Endothelial cell of umbilical vein (primary cell): ENCODE measurements at regions not wholly inside any gene's neighbourhood (a gene's known extent, or its start where the extent isn't known, plus 50 kb on each side); places are given as distances from the start of the nearest gene placed in this dataset.

Experiments used
- BruUV-seq: library from RNA; stranded (reverse); fragments of 400-500 nt; replicated peaks from 2 replicates; lab custom pipeline; 2021; lab: Mats Ljungman, UMichigan
- CTCF ChIA-PET: fragments of 300-600, 350-600 bp; sonication (Branson Sonifier 250); formaldehyde crosslinking; loops from one replicate; lab custom pipeline; 2021; ENCODE audit warnings: antibody characterized with exemption, inconsistent platforms; lab: Charles Lee
- POLR2A ChIA-PET: fragments of 300-600, 350-600 bp; sonication (Branson Sonifier 250); formaldehyde crosslinking; loops from one replicate; lab custom pipeline; 2021; ENCODE audit warnings: antibody characterized with exemption, inconsistent platforms; lab: Charles Lee
- DNase-seq: peaks from one replicate; pipeline ENCODE4 v3.0.0-alpha.2; 2011; ENCODE audit warnings: low read depth, low spot score
- FAIRE-seq: peaks from 2 replicates; lab custom pipeline; 2011; peaks lifted over from hg19 to GRCh38; lab: Jason Lieb, UNC
- H2AFZ ChIP-seq: 2 replicates; pipeline ENCODE4 v1.6.0; 2012; ENCODE audit warnings: low read depth, low read length, control low read depth, inconsistent platforms
- H3K27ac ChIP-seq: 2 replicates; pipeline ENCODE4 v1.5.1; 2011; ENCODE audit warnings: low read depth, mild to moderate bottlenecking, control low read depth, low read length, moderate library complexity; ENCODE audit not compliant: insufficient read depth
- H3K27me3 ChIP-seq, 2 experiments: 2 replicates each; pipeline versions ENCODE4 v1.6.0 to v1.6.1; 2011; ENCODE audit warnings: low read length in 2 of 2, mixed read lengths in 1 of 2; ENCODE audit not compliant: control insufficient read depth in 2 of 2, insufficient read depth in 2 of 2
- H3K36me3 ChIP-seq, 2 experiments: 2 replicates in 1 of 2; 3 replicates in 1 of 2; pipeline ENCODE4 v1.5.1; 2011; ENCODE audit warnings: low read length in 2 of 2, mild to moderate bottlenecking in 1 of 2, moderate library complexity in 1 of 2; ENCODE audit not compliant: control insufficient read depth in 2 of 2, insufficient read depth in 2 of 2; ENCODE audit errors: extremely low read depth in 1 of 2
- H3K4me1 ChIP-seq: 3 replicates; pipeline ENCODE4 v1.5.1; 2011; ENCODE audit warnings: mild to moderate bottlenecking, low read length; ENCODE audit not compliant: control insufficient read depth, insufficient read depth; ENCODE audit errors: extremely low read depth
- H3K4me2 ChIP-seq: 2 replicates; pipeline ENCODE4 v1.6.1; 2011; ENCODE audit warnings: low read length, control low read depth, mixed read lengths; ENCODE audit not compliant: insufficient read depth
- H3K4me3 ChIP-seq, 3 experiments: fragments of 200-600 bp in 1 of 3; sonication (generic), shearing (Covaris generic) in 1 of 3; replicated peaks in 1 of 3; 2 replicates each; pipeline ENCODE4 v1.5.1; 2011 to 2016; ENCODE audit warnings: control low read depth in 3 of 3, low read length in 3 of 3, mild to moderate bottlenecking in 2 of 3, inconsistent platforms in 1 of 3, low read depth in 1 of 3, moderate library complexity in 1 of 3; ENCODE audit not compliant: insufficient read depth in 1 of 3
- H3K79me2 ChIP-seq: 2 replicates; pipeline ENCODE4 v1.6.0; 2012; ENCODE audit warnings: low read length, inconsistent platforms; ENCODE audit not compliant: control insufficient read depth, insufficient read depth
- H3K9ac ChIP-seq: replicated peaks from 2 replicates; pipeline ENCODE3; 2011; ENCODE audit warnings: low read length, control low read depth; ENCODE audit not compliant: insufficient read depth; ENCODE audit errors: extremely low read depth
- H3K9me1 ChIP-seq: replicated peaks from 3 replicates; pipeline ENCODE4 v1.6.0; 2011; ENCODE audit warnings: mild to moderate bottlenecking, low read length; ENCODE audit not compliant: control insufficient read depth, insufficient read depth; ENCODE audit errors: extremely low read depth
- H3K9me3 ChIP-seq: replicated peaks from 2 replicates; pipeline ENCODE4 v1.5.1; 2012; ENCODE audit warnings: low read length, inconsistent platforms; ENCODE audit not compliant: control insufficient read depth, insufficient read depth
- H4K20me1 ChIP-seq: replicated peaks from 2 replicates; pipeline ENCODE3; 2011; ENCODE audit warnings: mild to moderate bottlenecking, low read length; ENCODE audit not compliant: control insufficient read depth, insufficient read depth; ENCODE audit errors: extremely low read depth
- EZH2 ChIP-seq: IDR thresholded peaks from 2 replicates; pipeline ENCODE4 v1.6.1; 2012; ENCODE audit warnings: borderline replicate concordance, low read depth, mild to moderate bottlenecking, moderate library complexity, low read length, inconsistent platforms; ENCODE audit not compliant: severe bottlenecking
- FOS ChIP-seq: IDR thresholded peaks from 2 replicates; pipeline ENCODE4 v1.6.1; 2011; ENCODE audit warnings: mild to moderate bottlenecking, low read length, moderate library complexity, borderline replicate concordance; ENCODE audit not compliant: insufficient read depth
- GATA2 ChIP-seq: IDR thresholded peaks from 2 replicates; pipeline ENCODE4 v1.7.0; 2011; ENCODE audit warnings: low read depth, mild to moderate bottlenecking, moderate library complexity, mixed read lengths, low read length; ENCODE audit not compliant: insufficient read length, insufficient read depth
- JUN ChIP-seq: IDR thresholded peaks from 2 replicates; pipeline ENCODE4 v1.6.1; 2011; ENCODE audit warnings: borderline replicate concordance, low read depth; ENCODE audit not compliant: insufficient read length, insufficient read depth
- MYC ChIP-seq: IDR thresholded peaks from one replicate; pipeline ENCODE4 v1.6.1; 2011; ENCODE audit warnings: mild to moderate bottlenecking, low read depth, low read length
- POLR2A ChIP-seq: IDR thresholded peaks from 2 replicates; pipeline ENCODE4 v1.6.1; 2012; ENCODE audit warnings: low read depth, mild to moderate bottlenecking, control low read depth, low read length
- POLR2AphosphoS5 ChIP-seq: IDR thresholded peaks from 2 replicates; pipeline ENCODE4 v1.6.1; 2012; ENCODE audit warnings: low read depth, mild to moderate bottlenecking, control low read depth, low read length, moderate library complexity; ENCODE audit not compliant: insufficient read depth
- dilution Hi-C: fragments of 300-500 bp; cut with MboI; formaldehyde crosslinking; loops from one replicate; pipeline ENCODE4 v1.15.0; 2019; ENCODE audit warnings: low sequenced_read_pairs; ENCODE audit not compliant: extremely low pct_ligation_motif_present
- intact Hi-C: fragments of 100-400 bp; cut with micrococcal nuclease; formaldehyde crosslinking; loops from one replicate; pipeline ENCODE4 v1.10.0; 2022
- TF ChIP-seq, protein P1 (sequence below): IDR thresholded peaks from 2 replicates; pipeline ENCODE4 v1.6.1; 2011; ENCODE audit not compliant: insufficient read depth, insufficient read length
- TF ChIP-seq, protein P2 (sequence below), 2 donors: IDR thresholded peaks; 1 replicate in 1 of 2; 2 replicates in 1 of 2; pipeline ENCODE4 v1.5.1; 2011; ENCODE audit warnings: low read length in 2 of 2, mild to moderate bottlenecking in 2 of 2, moderate library complexity in 2 of 2, control low read depth in 1 of 2, inconsistent platforms in 1 of 2, low read depth in 1 of 2; ENCODE audit not compliant: insufficient read depth in 1 of 2; ENCODE audit errors: extremely low read depth in 1 of 2

DNA sequence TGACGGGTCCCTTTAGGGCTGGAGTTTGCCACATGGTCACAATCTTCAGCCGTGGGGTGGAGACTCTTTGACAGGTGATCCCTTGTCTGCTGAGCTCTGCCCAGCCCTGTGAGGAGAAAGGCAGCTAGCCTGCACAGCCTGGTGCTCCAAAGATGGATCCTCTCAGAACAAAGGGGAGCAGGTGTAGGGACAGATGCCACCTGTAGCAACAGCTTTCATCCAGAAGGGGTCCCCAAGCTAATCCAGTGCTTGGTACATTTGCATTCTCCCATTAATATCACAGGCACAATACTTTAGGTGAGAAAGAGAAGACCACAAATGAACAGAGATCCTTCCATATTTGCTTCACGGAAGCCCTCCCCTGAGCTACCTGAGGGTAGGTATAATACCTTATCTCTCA, 93.2 kb downstream of the CCDC185 start:
- FAIRE-seq (no peak), DNase-seq (no peak)
- no peaks in the 10 kb centered on the region for H3K4me1 ChIP-seq
- TF ChIP-seq POLR2A (no peak), GATA2 (no peak), FOS (no peak), JUN (no peak), EZH2 (no peak), POLR2AphosphoS5 (no peak), MYC (no peak)
- TF ChIP-seq, protein P1, sequence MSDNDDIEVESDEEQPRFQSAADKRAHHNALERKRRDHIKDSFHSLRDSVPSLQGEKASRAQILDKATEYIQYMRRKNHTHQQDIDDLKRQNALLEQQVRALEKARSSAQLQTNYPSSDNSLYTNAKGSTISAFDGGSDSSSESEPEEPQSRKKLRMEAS, result no peak
- TF ChIP-seq, protein P2, sequence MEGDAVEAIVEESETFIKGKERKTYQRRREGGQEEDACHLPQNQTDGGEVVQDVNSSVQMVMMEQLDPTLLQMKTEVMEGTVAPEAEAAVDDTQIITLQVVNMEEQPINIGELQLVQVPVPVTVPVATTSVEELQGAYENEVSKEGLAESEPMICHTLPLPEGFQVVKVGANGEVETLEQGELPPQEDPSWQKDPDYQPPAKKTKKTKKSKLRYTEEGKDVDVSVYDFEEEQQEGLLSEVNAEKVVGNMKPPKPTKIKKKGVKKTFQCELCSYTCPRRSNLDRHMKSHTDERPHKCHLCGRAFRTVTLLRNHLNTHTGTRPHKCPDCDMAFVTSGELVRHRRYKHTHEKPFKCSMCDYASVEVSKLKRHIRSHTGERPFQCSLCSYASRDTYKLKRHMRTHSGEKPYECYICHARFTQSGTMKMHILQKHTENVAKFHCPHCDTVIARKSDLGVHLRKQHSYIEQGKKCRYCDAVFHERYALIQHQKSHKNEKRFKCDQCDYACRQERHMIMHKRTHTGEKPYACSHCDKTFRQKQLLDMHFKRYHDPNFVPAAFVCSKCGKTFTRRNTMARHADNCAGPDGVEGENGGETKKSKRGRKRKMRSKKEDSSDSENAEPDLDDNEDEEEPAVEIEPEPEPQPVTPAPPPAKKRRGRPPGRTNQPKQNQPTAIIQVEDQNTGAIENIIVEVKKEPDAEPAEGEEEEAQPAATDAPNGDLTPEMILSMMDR (IDR thresholded peaks at IDR 0.05; ENCODE audit: extremely low read depth in 1 of 2, insufficient read depth in 1 of 2, low read depth in 1 of 2, low read length in 2 of 2), result no peak
- no peaks in the 10 kb centered on the region for H3K9me1 ChIP-seq
- no peaks in the 10 kb centered on the region for H3K79me2 ChIP-seq
- ChIA-PET POLR2A (no interaction called here), CTCF (no interaction called here)
- H2AFZ ChIP-seq, result no peak overlapping the region
- no peak overlapping the region for H3K27ac ChIP-seq
- intact Hi-C loops, result no loop called here
- H3K9me3 ChIP-seq, result no peaks in the 10 kb centered on the region
- H3K4me3 ChIP-seq, result no peak overlapping the region
- H3K27me3 ChIP-seq, result no peaks in the 10 kb centered on the region
- dilution Hi-C loops, result no loop called here
- H3K4me2 ChIP-seq, result no peak overlapping the region
- H3K9ac ChIP-seq, result no peak overlapping the region
- BruUV-seq, result no TSS peak
- H3K36me3 ChIP-seq, result no peaks in the 10 kb centered on the region
- no peaks in the 10 kb centered on the region for H4K20me1 ChIP-seq
